NB4 (cell line): ENCODE measurements at regions not wholly inside any gene's neighbourhood (a gene's known extent, or its start where the extent isn't known, plus 50 kb on each side); places are given as distances from the start of the nearest gene placed in this dataset.

ENCODE experiments used
- DNase-seq: peaks from one replicate; pipeline ENCODE4 v3.0.0; 2010; ENCODE audit warnings: low read depth
- H3K4me3 ChIP-seq: one replicate; pipeline ENCODE4 v1.5.1; 2011; ENCODE audit warnings: mild to moderate bottlenecking, low read depth, low read length, moderate library complexity
- MYC ChIP-seq: IDR thresholded peaks from 2 replicates; pipeline ENCODE4 v1.6.1; 2011; ENCODE audit warnings: low read depth, low read length
- POLR2A ChIP-seq: IDR thresholded peaks from 2 replicates; pipeline ENCODE4 v1.6.1; 2011; ENCODE audit warnings: mild to moderate bottlenecking; ENCODE audit not compliant: insufficient read length; ENCODE audit errors: extremely low read depth
- TF ChIP-seq, protein P1 (sequence below): IDR thresholded peaks from 2 replicates; pipeline ENCODE4 v1.6.1; 2011; ENCODE audit warnings: low read depth, low read length
- TF ChIP-seq, protein P2 (sequence below): IDR thresholded peaks from one replicate; pipeline ENCODE4 v1.5.1; 2012; ENCODE audit warnings: low read depth, low read length

- TF ChIP-seq, protein P1, sequence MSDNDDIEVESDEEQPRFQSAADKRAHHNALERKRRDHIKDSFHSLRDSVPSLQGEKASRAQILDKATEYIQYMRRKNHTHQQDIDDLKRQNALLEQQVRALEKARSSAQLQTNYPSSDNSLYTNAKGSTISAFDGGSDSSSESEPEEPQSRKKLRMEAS: no peak
- no peak for TF ChIP-seq POLR2A
- TF ChIP-seq, protein P2, sequence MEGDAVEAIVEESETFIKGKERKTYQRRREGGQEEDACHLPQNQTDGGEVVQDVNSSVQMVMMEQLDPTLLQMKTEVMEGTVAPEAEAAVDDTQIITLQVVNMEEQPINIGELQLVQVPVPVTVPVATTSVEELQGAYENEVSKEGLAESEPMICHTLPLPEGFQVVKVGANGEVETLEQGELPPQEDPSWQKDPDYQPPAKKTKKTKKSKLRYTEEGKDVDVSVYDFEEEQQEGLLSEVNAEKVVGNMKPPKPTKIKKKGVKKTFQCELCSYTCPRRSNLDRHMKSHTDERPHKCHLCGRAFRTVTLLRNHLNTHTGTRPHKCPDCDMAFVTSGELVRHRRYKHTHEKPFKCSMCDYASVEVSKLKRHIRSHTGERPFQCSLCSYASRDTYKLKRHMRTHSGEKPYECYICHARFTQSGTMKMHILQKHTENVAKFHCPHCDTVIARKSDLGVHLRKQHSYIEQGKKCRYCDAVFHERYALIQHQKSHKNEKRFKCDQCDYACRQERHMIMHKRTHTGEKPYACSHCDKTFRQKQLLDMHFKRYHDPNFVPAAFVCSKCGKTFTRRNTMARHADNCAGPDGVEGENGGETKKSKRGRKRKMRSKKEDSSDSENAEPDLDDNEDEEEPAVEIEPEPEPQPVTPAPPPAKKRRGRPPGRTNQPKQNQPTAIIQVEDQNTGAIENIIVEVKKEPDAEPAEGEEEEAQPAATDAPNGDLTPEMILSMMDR: no peak
- TF ChIP-seq MYC: no peak
- no peak for DNase-seq
- H3K4me3 ChIP-seq: no peak overlapping the region
Measured at GRCh38 chr7:119196183-119196582, 971.7 kb downstream of the ANKRD7 start.

DNA sequence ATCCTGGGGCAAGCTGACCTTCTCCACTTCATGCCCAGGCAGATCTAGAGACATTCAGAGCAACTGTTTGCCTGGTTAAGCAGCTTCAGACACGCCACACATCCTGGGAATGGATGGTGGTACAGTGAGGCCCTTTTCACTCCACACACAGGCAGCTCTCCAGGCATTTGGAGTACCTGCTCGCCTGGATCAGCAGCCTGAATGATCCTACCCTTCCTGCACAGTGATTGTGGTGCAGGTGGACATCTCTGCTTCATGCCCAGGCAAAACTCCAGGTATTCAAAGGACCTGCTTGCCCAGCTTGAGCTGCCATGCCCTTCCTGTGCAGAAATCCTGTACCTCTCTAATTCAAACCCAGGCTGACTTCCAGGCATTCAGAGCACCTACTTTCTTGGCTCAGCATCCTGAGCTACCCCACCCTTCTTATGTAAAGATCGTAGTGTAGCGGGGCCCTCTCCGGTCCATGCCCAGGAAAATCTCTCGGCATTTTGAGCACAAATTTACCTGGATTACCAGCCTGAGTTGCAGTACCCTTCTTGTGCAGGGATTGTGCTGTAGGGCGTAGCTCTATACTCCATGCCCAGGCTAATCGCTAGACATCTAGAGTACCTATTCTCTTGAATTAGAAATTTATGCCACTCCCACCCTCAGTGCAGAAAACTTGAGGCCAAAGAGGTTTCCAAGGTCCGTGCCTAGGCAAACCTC is 972.8 kb downstream of the ANKRD7 start:
- H3K4me3 ChIP-seq: no peak overlapping the region
- no peak for DNase-seq
- no peak for TF ChIP-seq POLR2A
- TF ChIP-seq, protein P2: no peak
- TF ChIP-seq, protein P1: no peak
- TF ChIP-seq MYC: no peak

GRCh38 chr7:119197877-119198527 is 973.5 kb downstream of the ANKRD7 start:
- DNase-seq: peak; percentile 77
- no peak overlapping the region for H3K4me3 ChIP-seq
- no peak for TF ChIP-seq MYC
- TF ChIP-seq, protein P2: peak; percentile 95
- TF ChIP-seq, protein P1: no peak
- no peak for TF ChIP-seq POLR2A

DNA sequence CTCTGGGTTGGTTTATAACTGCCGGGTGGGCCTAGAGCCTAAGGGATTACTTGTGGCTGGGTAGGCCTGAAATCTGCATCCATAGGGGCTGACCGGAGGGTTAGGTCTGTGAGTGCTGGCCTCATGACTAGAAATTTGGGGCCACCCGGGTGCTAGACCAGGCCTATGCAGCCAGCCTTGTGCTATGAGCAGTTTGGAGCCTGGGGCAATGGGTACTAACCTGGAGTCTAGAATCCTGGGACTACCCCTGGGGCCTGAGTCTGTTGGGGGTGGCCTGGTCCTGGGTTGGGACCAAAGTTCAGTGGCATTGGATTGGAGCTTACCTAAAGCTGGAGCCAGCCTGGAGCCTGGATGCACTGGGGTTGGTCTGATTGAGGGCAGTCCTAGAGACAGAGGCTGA is 995.2 kb downstream of the ANKRD7 start:
- H3K4me3 ChIP-seq: no peak overlapping the region
- no peak for TF ChIP-seq POLR2A
- TF ChIP-seq, protein P1: no peak
- TF ChIP-seq, protein P2: no peak
- no peak for DNase-seq

DNA sequence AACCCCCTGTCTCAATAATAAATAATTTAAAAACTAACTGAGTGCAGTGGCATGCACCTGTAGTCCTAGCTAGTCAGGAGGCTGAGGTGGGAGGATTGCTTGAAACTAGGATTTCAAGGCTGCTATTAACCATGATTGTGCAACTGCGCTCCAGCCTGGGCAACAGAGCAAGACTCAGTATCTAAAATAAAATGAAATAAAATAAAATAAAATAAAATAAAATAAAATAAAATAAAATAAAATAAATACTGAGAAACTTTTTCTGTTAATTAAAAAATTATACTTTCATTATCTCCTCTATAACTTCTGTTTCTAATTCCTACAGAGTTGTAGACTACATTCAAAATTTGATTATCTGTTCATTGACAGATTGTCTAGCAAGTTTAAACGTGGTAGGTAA is 999.4 kb downstream of the ANKRD7 start:
- no peak for DNase-seq
- H3K4me3 ChIP-seq: no peak overlapping the region
- no peak for TF ChIP-seq MYC
- TF ChIP-seq, protein P1: no peak
- TF ChIP-seq, protein P2: no peak
- no peak for TF ChIP-seq POLR2A
